H1 (cell line): ENCODE measurements at regions not wholly inside any gene's neighbourhood (a gene's known extent, or its start where the extent isn't known, plus 50 kb on each side); places are given as distances from the start of the nearest gene placed in this dataset.

ENCODE experiments used
- CTCF ChIA-PET: fragments of 300-600 bp; sonication (Branson Sonifier 250); formaldehyde crosslinking; loops from one replicate; lab custom pipeline; 2021; ENCODE audit not compliant: partially characterized antibody; lab: Charles Lee
- POLR2A ChIA-PET: fragments of 300-600 bp; sonication (Branson Sonifier 250); formaldehyde crosslinking; loops from one replicate; lab custom pipeline; 2021; ENCODE audit warnings: inconsistent platforms; ENCODE audit not compliant: partially characterized antibody; lab: Charles Lee
- DNase-seq, 2 experiments: peaks; one replicate each; pipeline versions ENCODE4 v3.0.0 to v3.0.0-alpha.2; 2010 to 2022; ENCODE audit warnings: low spot score in 2 of 2, low read depth in 1 of 2, mixed read lengths in 1 of 2
- FAIRE-seq: peaks from 2 replicates; lab custom pipeline; 2011; peaks lifted over from hg19 to GRCh38; lab: Jason Lieb, UNC
- H2AFZ ChIP-seq: 2 replicates; pipeline ENCODE4 v1.8.1; 2012; ENCODE audit warnings: low read length, inconsistent platforms
- H2AK5ac ChIP-seq: 2 replicates; pipeline ENCODE4 v1.6.1; 2013; ENCODE audit warnings: low read depth, low read length
- H2BK120ac ChIP-seq: replicated peaks from 2 replicates; pipeline ENCODE3; 2013; ENCODE audit warnings: low read depth, low read length, inconsistent platforms
- H2BK12ac ChIP-seq: 2 replicates; pipeline ENCODE4 v1.6.1; 2013; ENCODE audit warnings: low read depth, low read length
- H2BK15ac ChIP-seq: 2 replicates; pipeline ENCODE4 v1.6.1; 2013; ENCODE audit warnings: low read length
- H2BK20ac ChIP-seq: 2 replicates; pipeline ENCODE4 v1.6.1; 2013; ENCODE audit warnings: low read length
- H2BK5ac ChIP-seq: 2 replicates; pipeline ENCODE4 v1.6.1; 2013; ENCODE audit warnings: low read depth, low read length
- H3K14ac ChIP-seq: 2 replicates; pipeline ENCODE4 v1.6.1; 2013; ENCODE audit warnings: inconsistent platforms; ENCODE audit not compliant: insufficient read length
- H3K18ac ChIP-seq: 2 replicates; pipeline ENCODE4 v1.6.1; 2013; ENCODE audit warnings: low read length; ENCODE audit errors: extremely low read depth
- H3K23ac ChIP-seq: 2 replicates; pipeline ENCODE4 v1.6.1; 2013; ENCODE audit warnings: inconsistent platforms; ENCODE audit not compliant: insufficient read length
- H3K23me2 ChIP-seq: 2 replicates; pipeline ENCODE4 v1.6.1; 2013; ENCODE audit warnings: low read depth, low read length
- H3K27ac ChIP-seq: 2 replicates; pipeline ENCODE4 v1.6.1; 2011; ENCODE audit warnings: low read depth, low read length, inconsistent platforms
- H3K27me3 ChIP-seq, 4 experiments: replicated peaks in 1 of 4; 1 replicate in 1 of 4; 2 replicates in 3 of 4; pipeline versions ENCODE4 v1.6.1 to v1.8.1; 2011 to 2013; ENCODE audit warnings: low read length in 3 of 4, mild to moderate bottlenecking in 3 of 4, inconsistent platforms in 2 of 4, mixed read lengths in 2 of 4, moderate library complexity in 1 of 4; ENCODE audit not compliant: control insufficient read depth in 3 of 4, insufficient read depth in 3 of 4; ENCODE audit errors: extremely low read depth in 1 of 4
- H3K36me3 ChIP-seq, 4 experiments: 2 replicates each; pipeline versions ENCODE4 v1.6.1 to v1.8.1; 2011 to 2013; ENCODE audit warnings: mild to moderate bottlenecking in 4 of 4, low read length in 3 of 4, moderate library complexity in 2 of 4, control low read depth in 1 of 4, inconsistent platforms in 1 of 4; ENCODE audit not compliant: insufficient read depth in 4 of 4, control insufficient read depth in 2 of 4
- H3K4ac ChIP-seq: replicated peaks from 2 replicates; pipeline ENCODE3; 2013; ENCODE audit warnings: low read length, low read depth, mixed read lengths, inconsistent platforms; ENCODE audit not compliant: insufficient read length
- H3K4me1 ChIP-seq, 4 experiments: replicated peaks in 1 of 4; 1 replicate in 1 of 4; 2 replicates in 3 of 4; pipeline versions ENCODE4 v1.6.1 to v1.8.1; 2011 to 2013; ENCODE audit warnings: low read length in 3 of 4, inconsistent platforms in 2 of 4, mixed read lengths in 1 of 4; ENCODE audit not compliant: insufficient read depth in 4 of 4, control insufficient read depth in 3 of 4
- H3K4me2 ChIP-seq, 2 experiments: 2 replicates each; pipeline versions ENCODE4 v1.6.1 to v1.8.1; 2011 to 2013; ENCODE audit warnings: low read depth in 2 of 2, low read length in 2 of 2, control low read depth in 1 of 2, inconsistent platforms in 1 of 2, mild to moderate bottlenecking in 1 of 2; ENCODE audit not compliant: insufficient read depth in 1 of 2
- H3K4me3 ChIP-seq, 4 experiments: fragments of 200-600, 300-600 bp in 1 of 4; sonication (generic), shearing (Covaris generic), sonication (Bioruptor Twin) in 1 of 4; 2 replicates each; pipeline versions ENCODE4 v1.5.1 to v1.8.1; 2011 to 2016; ENCODE audit warnings: low read length in 4 of 4, low read depth in 3 of 4, control low read depth in 2 of 4, inconsistent platforms in 2 of 4, mild to moderate bottlenecking in 2 of 4, mixed read lengths in 1 of 4, moderate library complexity in 1 of 4; ENCODE audit not compliant: insufficient read depth in 2 of 4; ENCODE audit errors: extremely low read depth in 1 of 4
- H3K56ac ChIP-seq: replicated peaks from 2 replicates; pipeline ENCODE3; 2013; ENCODE audit warnings: low read depth, mild to moderate bottlenecking, mixed read lengths, low read length, inconsistent platforms; ENCODE audit not compliant: insufficient read length
- H3K79me1 ChIP-seq: 2 replicates; pipeline ENCODE4 v1.6.1; 2013; ENCODE audit warnings: low read depth, low read length, control low read depth
- H3K79me2 ChIP-seq, 2 experiments: 2 replicates each; pipeline versions ENCODE4 v1.6.1 to v1.8.1; 2012 to 2013; ENCODE audit warnings: low read length in 2 of 2, mild to moderate bottlenecking in 2 of 2, inconsistent platforms in 1 of 2; ENCODE audit not compliant: insufficient read depth in 2 of 2, control insufficient read depth in 1 of 2
- H3K9ac ChIP-seq, 4 experiments: replicated peaks in 1 of 4; 1 replicate in 1 of 4; 2 replicates in 3 of 4; pipeline versions ENCODE4 v1.6.1 to v1.8.1; 2011 to 2013; ENCODE audit warnings: low read depth in 3 of 4, low read length in 3 of 4, control low read depth in 2 of 4, mild to moderate bottlenecking in 2 of 4, moderate library complexity in 2 of 4, inconsistent platforms in 1 of 4; ENCODE audit errors: extremely low read depth in 1 of 4
- H3K9me3 ChIP-seq, 2 experiments: 2 replicates each; pipeline versions ENCODE4 v1.6.1 to v1.8.1; 2012 to 2013; ENCODE audit warnings: mild to moderate bottlenecking in 2 of 2, moderate library complexity in 2 of 2, control low read depth in 1 of 2, inconsistent platforms in 1 of 2, low read depth in 1 of 2, low read length in 1 of 2, mixed read lengths in 1 of 2; ENCODE audit not compliant: insufficient read depth in 2 of 2
- H4K20me1 ChIP-seq, 2 experiments: replicated peaks in 1 of 2; 2 replicates each; pipeline versions ENCODE3 to v1.8.1; 2011 to 2013; ENCODE audit warnings: inconsistent platforms in 2 of 2, low read length in 2 of 2, mild to moderate bottlenecking in 1 of 2; ENCODE audit not compliant: insufficient read depth in 2 of 2, control insufficient read depth in 1 of 2
- H4K5ac ChIP-seq: 2 replicates; pipeline ENCODE4 v1.6.1; 2013; ENCODE audit warnings: low read length, low read depth, mixed read lengths, inconsistent platforms; ENCODE audit not compliant: insufficient read length
- H4K8ac ChIP-seq: 2 replicates; pipeline ENCODE4 v1.8.0; 2013; ENCODE audit warnings: mild to moderate bottlenecking, moderate library complexity, low read length, inconsistent platforms; ENCODE audit not compliant: insufficient read depth; ENCODE audit errors: extremely low read depth
- H4K91ac ChIP-seq: replicated peaks from 2 replicates; pipeline ENCODE3; 2013; ENCODE audit warnings: low read length, mixed read lengths, inconsistent platforms; ENCODE audit not compliant: insufficient read length
- BRCA1 ChIP-seq: IDR thresholded peaks from 2 replicates; pipeline ENCODE4 v1.6.1; 2012; ENCODE audit warnings: low read depth, low read length, improper control_type of control experiment
- KDM4A ChIP-seq: IDR thresholded peaks from one replicate; pipeline ENCODE4 v1.7.1; 2012; ENCODE audit warnings: low read depth, mild to moderate bottlenecking, moderate library complexity, low read length, inconsistent platforms; ENCODE audit not compliant: severe bottlenecking
- NRF1 ChIP-seq: IDR thresholded peaks from 2 replicates; pipeline ENCODE4 v1.6.1; 2011; ENCODE audit warnings: mild to moderate bottlenecking, low read depth, low read length, improper control_type of control experiment
- POLR2AphosphoS5 ChIP-seq: IDR thresholded peaks from 2 replicates; pipeline ENCODE4 v1.6.1; 2011; ENCODE audit warnings: low read depth, low read length
- SIN3A ChIP-seq, 2 experiments: IDR thresholded peaks in 1 of 2; conservative IDR thresholded peaks in 1 of 2; 2 replicates each; pipeline ENCODE4 v1.6.1; 2011 to 2012; ENCODE audit warnings: low read length in 2 of 2, improper control_type of control experiment in 1 of 2, low read depth in 1 of 2, mild to moderate bottlenecking in 1 of 2
- SP1 ChIP-seq: IDR thresholded peaks from 2 replicates; pipeline ENCODE4 v1.6.1; 2011; ENCODE audit warnings: low read depth, low read length
- SP2 ChIP-seq: IDR thresholded peaks from 2 replicates; pipeline ENCODE4 v1.6.1; 2012; ENCODE audit warnings: mild to moderate bottlenecking, low read length, inconsistent platforms
- TAF7 ChIP-seq: optimal IDR thresholded peaks from 2 replicates; pipeline ENCODE3; 2011; ENCODE audit warnings: low read depth, mild to moderate bottlenecking, inconsistent platforms, low read length, moderate library complexity, borderline replicate concordance
- YY1 ChIP-seq: IDR thresholded peaks from 2 replicates; pipeline ENCODE4 v1.6.1; 2011; ENCODE audit warnings: low read depth, mild to moderate bottlenecking, low read length
- WGBS, 2 experiments: shearing (Covaris generic) in 1 of 2; methylation state at CpG; one replicate each; pipeline versions ENCODE4 v1.1.6 to v1.1.7; 2013 to 2015; ENCODE audit warnings: low lambda C conversion rate in 2 of 2, mixed read lengths in 2 of 2, inconsistent platforms in 1 of 2, low coverage in 1 of 2, missing lambda C conversion rate in 1 of 2; ENCODE audit not compliant: insufficient replicate concordance in 2 of 2, insufficient coverage in 1 of 2, insufficient read length in 1 of 2; ENCODE audit errors: extremely low coverage in 1 of 2, missing lambda C conversion rate in 1 of 2; 5-methylcytosine and 5-hydroxymethylcytosine counted together
- TF ChIP-seq, protein P1 (sequence below): IDR thresholded peaks from 2 replicates; pipeline ENCODE4 v1.6.1; 2012; ENCODE audit warnings: low read length, inconsistent platforms

DNA sequence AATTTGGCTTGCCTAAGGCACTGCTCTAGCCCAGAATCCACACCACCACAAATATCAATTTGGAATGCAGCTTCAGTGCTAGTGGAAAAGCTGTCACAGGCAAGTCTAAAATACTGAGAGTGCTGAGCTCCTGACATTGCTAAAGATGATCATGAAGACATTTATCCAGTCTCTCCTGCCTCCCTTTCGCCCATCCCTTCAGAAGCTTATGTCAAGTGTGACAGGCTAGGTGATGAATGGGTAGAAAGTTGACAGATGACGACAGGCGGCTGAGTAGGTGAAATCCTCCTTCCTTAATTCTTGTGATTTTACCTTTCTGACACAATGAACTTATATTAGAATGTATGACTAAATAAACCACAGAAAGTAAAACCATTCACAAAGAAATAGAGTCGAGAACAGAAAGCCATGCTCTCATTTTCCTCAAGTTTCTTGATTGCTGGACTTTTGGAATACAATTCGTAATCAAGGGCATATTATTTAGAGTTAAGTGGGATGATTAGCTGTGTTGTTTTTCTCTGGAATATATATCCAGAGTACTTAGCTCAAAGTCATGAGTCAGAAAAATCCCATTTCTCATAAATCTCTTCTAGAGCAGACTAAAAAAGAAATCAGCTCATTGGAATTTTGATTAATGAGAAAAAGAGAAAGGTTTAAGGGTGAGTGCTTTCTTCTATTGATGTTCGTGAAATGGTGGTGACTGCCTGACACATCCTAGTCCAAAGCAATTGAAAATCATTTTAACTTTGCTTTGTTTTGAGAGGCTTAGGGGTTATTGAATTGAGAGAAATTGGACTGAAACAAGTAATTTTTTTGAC is 1228.2 kb upstream of the CITED2 start:
- no peak overlapping the region for H4K91ac ChIP-seq
- H3K27me3 ChIP-seq = no peaks in the 10 kb centered on the region
- no peak overlapping the region for H3K4me2 ChIP-seq
- no peak overlapping the region for H2BK5ac ChIP-seq
- no peak overlapping the region for H2BK20ac ChIP-seq
- H3K27ac ChIP-seq = no peak overlapping the region
- FAIRE-seq (no peak), DNase-seq (no peak)
- H4K8ac ChIP-seq = no peak overlapping the region
- H3K79me2 ChIP-seq = no peaks in the 10 kb centered on the region
- no peak overlapping the region for H3K14ac ChIP-seq
- H3K23ac ChIP-seq = no peak overlapping the region
- no peaks in the 10 kb centered on the region for H3K79me1 ChIP-seq
- H3K9ac ChIP-seq = no peak overlapping the region
- H4K20me1 ChIP-seq = no peaks in the 10 kb centered on the region
- TF ChIP-seq SIN3A (conservative IDR thresholded peaks at IDR 0.05 in 1 of 2, IDR thresholded peaks at IDR 0.05 in 1 of 2; ENCODE audit: low read depth in 1 of 2, low read length in 2 of 2) = no peak
- no peak for TF ChIP-seq TAF7
- TF ChIP-seq KDM4A = no peak
- TF ChIP-seq NRF1 = no peak
- no peak for TF ChIP-seq SP1
- TF ChIP-seq SP2 = no peak
- no peak for TF ChIP-seq BRCA1
- TF ChIP-seq, protein P1, sequence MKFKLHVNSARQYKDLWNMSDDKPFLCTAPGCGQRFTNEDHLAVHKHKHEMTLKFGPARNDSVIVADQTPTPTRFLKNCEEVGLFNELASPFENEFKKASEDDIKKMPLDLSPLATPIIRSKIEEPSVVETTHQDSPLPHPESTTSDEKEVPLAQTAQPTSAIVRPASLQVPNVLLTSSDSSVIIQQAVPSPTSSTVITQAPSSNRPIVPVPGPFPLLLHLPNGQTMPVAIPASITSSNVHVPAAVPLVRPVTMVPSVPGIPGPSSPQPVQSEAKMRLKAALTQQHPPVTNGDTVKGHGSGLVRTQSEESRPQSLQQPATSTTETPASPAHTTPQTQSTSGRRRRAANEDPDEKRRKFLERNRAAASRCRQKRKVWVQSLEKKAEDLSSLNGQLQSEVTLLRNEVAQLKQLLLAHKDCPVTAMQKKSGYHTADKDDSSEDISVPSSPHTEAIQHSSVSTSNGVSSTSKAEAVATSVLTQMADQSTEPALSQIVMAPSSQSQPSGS = no peak
- no peak for TF ChIP-seq YY1
- TF ChIP-seq POLR2AphosphoS5 = no peak
- ChIA-PET POLR2A (no interaction called here), CTCF (interaction anchor here (0.7 kb wide), 1 partner anchor 501 kb away, joined by 4 read pairs; no protein-coding TSS in a partner anchor)
- no peaks in the 10 kb centered on the region; the same call in 1 of the 2 replicates for H3K23me2 ChIP-seq
- H2BK15ac ChIP-seq = no peak overlapping the region
- H2AK5ac ChIP-seq = no peak overlapping the region
- H2BK120ac ChIP-seq = no peak overlapping the region
- no peaks in the 10 kb centered on the region for H3K4me1 ChIP-seq
- no peak overlapping the region for H2BK12ac ChIP-seq
- no peak overlapping the region for H3K56ac ChIP-seq
- 98% methylated on average over 6 of the region's 6 CpGs; no CpG with 5 or more reads in 1 of the 2 experiments for WGBS, 2 experiments
- no peaks in the 10 kb centered on the region for H3K9me3 ChIP-seq
- no peak overlapping the region for H3K4ac ChIP-seq
- no peak overlapping the region for H3K18ac ChIP-seq
- H2AFZ ChIP-seq = no peak overlapping the region
- no peak overlapping the region for H4K5ac ChIP-seq
- no peaks in the 10 kb centered on the region for H3K36me3 ChIP-seq
- no peak overlapping the region for H3K4me3 ChIP-seq
